Adrenal gland (tissue), 5 donors: ENCODE measurements at regions not wholly inside any gene's neighbourhood (a gene's known extent, or its start where the extent isn't known, plus 50 kb on each side); places are given as distances from the start of the nearest gene placed in this dataset.

Experiments used
- CTCF ChIP-seq, 6 experiments: fragments of 450-650 bp in 4 of 6; fragments of 200-600 bp in 2 of 6; sonication (generic) in 1 of 6; IDR thresholded peaks; 1 replicate in 5 of 6; 2 replicates in 1 of 6; pipeline versions ENCODE4 v1.5.1 to v1.8.0; 2016 to 2021; ENCODE audit warnings: antibody characterized with exemption in 6 of 6, mild to moderate bottlenecking in 2 of 6, moderate library complexity in 1 of 6
- POLR2A ChIP-seq, 2 donors: fragments of 450-650 bp; IDR thresholded peaks; one replicate each; pipeline ENCODE4 v1.6.1; 2017; ENCODE audit warnings: antibody characterized with exemption in 2 of 2, mild to moderate bottlenecking in 2 of 2, moderate library complexity in 1 of 2
- donor health status: DM: no; HTN: no; CAD: no.

DNA sequence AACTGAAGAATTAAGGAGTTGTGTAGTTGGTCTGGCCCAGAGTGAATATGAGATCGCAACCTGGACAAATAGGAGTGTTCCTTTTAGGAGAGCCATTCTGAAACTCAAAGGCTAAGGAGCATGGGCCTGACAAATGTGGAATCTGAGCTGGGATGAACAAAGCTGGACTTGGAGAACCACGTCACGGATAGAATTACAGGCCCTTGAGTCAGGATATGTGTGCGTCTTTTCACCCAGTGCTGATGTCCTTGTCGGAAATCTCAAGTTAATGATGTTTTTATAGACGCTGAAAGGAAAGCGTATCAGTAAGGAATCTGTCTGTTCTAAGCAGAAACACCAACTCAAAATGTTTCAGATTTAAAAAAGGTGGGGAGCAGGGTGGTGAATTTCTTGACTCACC lies 173.8 kb upstream of the ZKSCAN2 start:
- TF ChIP-seq CTCF (IDR thresholded peaks at IDR 0.05) (no peak), POLR2A (IDR thresholded peaks at IDR 0.05) (no peak)
